ENCODE measurements at regions not wholly inside any gene's neighbourhood (a gene's known extent, or its start where the extent isn't known, plus 50 kb on each side); places are given as distances from the start of the nearest gene placed in this dataset.

DNA sequence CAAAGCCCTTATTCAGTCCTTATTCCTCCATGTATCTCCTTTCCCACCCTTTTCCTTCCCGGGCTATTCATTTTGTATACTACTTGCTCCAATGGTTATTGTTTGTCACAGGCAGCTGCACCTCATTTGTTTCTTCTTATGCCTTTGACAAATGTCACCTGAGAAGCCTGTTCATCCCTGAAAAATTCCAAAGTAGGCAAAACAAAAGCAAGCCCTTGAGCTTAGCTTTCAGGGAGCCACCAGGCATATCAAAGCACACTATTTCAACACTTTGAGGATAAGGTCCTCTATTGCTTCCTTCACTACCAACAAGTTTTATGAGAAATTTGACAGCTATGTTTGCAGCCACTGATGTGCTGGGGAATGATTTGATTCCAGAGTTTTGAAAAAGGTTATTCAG, 738.7 kb upstream of the LMO3 start:
- no peak overlapping the region for H3K4me3 ChIP-seq (ENCODE audit: low read depth, low read length)
- TF ChIP-seq, protein P1, sequence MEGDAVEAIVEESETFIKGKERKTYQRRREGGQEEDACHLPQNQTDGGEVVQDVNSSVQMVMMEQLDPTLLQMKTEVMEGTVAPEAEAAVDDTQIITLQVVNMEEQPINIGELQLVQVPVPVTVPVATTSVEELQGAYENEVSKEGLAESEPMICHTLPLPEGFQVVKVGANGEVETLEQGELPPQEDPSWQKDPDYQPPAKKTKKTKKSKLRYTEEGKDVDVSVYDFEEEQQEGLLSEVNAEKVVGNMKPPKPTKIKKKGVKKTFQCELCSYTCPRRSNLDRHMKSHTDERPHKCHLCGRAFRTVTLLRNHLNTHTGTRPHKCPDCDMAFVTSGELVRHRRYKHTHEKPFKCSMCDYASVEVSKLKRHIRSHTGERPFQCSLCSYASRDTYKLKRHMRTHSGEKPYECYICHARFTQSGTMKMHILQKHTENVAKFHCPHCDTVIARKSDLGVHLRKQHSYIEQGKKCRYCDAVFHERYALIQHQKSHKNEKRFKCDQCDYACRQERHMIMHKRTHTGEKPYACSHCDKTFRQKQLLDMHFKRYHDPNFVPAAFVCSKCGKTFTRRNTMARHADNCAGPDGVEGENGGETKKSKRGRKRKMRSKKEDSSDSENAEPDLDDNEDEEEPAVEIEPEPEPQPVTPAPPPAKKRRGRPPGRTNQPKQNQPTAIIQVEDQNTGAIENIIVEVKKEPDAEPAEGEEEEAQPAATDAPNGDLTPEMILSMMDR (IDR thresholded peaks at IDR 0.05; ENCODE audit: low read depth, low read length) = no peak

DNA sequence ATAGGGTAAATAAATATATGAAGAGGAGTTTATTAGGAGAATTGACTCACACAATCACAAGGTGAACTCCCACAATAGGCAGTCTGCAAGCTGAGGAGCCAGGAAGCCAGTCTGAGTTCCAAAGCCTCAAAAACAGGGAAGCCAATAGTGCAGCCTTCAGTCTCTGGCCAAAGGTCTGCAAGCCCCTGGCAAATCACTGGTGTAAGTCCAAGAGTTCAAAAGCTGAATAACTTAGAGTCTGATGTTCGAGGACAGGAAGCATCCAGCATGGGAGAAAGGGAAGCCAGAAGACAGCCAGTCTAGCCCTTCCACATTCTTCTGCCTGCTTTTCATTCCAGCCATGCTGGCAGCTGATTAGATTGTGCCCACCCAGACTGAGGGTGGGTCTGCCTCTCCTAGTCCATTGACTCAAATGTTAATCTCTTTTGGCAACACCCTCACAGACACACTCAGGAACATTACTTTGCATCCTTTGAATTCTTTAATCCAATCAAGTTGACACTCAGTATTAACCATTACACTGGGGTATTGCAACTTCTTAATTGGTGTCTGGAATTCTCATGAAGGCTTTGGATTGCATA, 736.5 kb upstream of the LMO3 start:
- no peak overlapping the region for H3K4me3 ChIP-seq (ENCODE audit: low read depth, low read length)
- TF ChIP-seq, protein P1 (IDR thresholded peaks at IDR 0.05; ENCODE audit: low read depth, low read length) = no peak

DNA sequence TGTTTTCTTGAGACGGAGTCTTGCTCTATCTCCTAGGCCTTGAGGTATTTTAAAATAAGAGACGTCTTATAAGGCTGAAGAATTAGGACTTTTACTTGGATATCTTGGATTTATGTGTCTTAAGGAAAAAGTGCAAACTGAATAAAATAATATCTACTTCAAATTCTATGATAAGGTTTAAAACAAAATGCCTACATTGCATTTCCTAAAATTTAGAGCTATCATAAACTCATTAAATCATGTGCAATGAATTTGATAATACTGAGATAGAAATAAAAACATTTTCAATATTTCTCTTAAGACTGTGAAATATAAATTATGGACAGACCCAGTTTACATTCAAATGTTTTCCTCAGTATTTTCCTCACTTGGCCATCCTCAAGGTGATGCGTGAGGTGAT, 729.5 kb upstream of the LMO3 start:
- TF ChIP-seq, protein P1 (IDR thresholded peaks at IDR 0.05; ENCODE audit: low read depth, low read length) = no peak

DNA sequence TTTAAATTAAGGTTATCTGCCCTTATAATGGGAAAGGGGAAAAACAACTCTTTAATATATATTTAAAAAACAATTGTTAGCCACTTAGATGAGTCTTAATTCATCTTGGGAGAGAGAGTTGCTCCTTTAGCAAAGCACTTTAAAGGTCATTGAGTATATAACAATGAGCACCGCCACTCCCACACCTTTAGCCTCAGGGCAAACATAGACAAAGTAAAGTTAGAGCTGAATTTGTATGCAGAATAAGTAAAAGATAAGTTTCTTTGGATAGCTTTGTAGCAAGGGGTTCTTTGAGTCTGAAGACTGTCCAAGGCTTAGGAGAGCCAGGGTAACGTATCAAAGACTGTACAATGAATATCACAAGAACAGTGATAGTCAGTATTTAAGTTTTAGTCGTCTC, 728.8 kb upstream of the LMO3 start:
- TF ChIP-seq, protein P1 (IDR thresholded peaks at IDR 0.05; ENCODE audit: low read depth, low read length) = no peak
- H3K4me3 ChIP-seq (ENCODE audit: low read depth, low read length) = no peak overlapping the region

More for the DNA sequence above, 729.5 kb upstream of the LMO3 start:
- no peak overlapping the region for H3K4me3 ChIP-seq (ENCODE audit: low read depth, low read length)

DNA sequence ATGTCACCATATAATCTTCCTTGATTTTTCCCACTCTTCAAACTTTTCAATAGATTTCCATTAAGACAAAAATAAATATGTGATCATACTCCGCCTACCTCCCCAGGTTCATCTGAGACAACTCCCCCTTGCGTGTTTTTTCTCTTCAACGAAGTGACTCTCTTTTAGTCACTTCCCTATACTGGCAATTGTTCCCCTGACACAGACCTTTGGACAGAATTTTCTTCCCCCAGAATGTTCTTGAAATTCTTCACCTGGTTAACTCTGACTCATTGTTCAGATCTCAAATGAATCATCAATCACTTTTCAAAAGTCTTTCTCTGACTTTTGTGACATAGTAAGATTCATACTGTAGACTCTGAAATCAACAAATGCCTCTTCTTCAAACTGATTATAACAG, 727.3 kb upstream of the LMO3 start:
- H3K4me3 ChIP-seq (ENCODE audit: low read depth, low read length) = no peak overlapping the region
- TF ChIP-seq, protein P1 (IDR thresholded peaks at IDR 0.05; ENCODE audit: low read depth, low read length) = no peak

DNA sequence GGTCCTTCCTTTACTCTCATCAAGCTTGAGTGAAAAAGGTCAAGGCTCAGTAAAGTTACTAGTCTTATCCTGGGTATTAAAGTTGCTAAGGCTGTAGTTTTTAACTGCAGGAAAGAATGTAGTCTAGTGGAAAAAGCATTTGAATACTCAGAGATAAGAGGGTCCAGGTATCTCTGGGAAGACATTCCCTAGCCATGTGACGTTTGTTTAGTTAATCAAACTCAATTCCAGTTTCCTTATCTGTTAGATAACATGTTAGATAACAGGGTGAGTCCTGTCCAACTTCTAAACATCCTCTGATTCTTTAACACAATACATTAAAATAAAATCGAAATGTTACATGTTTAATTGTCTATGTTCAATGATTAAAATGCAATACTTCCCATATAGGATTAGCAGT, 720.7 kb upstream of the LMO3 start:
- H3K4me3 ChIP-seq (ENCODE audit: low read depth, low read length) = no peak overlapping the region
- TF ChIP-seq, protein P1 (IDR thresholded peaks at IDR 0.05; ENCODE audit: low read depth, low read length) = no peak

DNA sequence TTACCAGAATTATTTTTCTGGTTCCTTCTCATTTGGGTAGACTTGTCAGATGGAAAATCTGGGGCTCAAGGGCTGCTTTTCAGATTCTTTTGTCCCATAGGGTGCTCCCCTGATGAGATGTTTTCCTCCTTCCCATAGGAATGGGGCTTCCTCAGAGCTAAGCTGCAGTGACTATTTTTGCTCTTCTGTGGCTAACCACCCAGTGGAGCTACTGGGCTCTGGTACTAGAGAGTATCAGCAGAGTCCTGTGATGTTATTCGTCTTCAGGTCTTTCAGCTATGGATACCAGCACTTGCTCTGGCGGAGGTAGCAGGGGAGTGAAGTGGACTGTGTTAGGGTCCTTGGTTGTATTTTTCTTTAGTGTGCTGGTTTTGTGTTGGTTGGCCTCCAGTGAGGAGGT, 716.1 kb upstream of the LMO3 start:
- no peak overlapping the region for H3K4me3 ChIP-seq (ENCODE audit: low read depth, low read length)
- TF ChIP-seq, protein P1 (IDR thresholded peaks at IDR 0.05; ENCODE audit: low read depth, low read length) = no peak

Data from WI38 (cell line).